ENCODE measurements at regions not wholly inside any gene's neighbourhood (a gene's known extent, or its start where the extent isn't known, plus 50 kb on each side); places are given as distances from the start of the nearest gene placed in this dataset.

GRCh38 chr3:124447845-124448244 is 282.4 kb upstream of the UMPS start:
- no peak for TF ChIP-seq GABPA (IDR thresholded peaks at IDR 0.05; ENCODE audit: low read depth)
- TF ChIP-seq CTCF (IDR thresholded peaks at IDR 0.05; ENCODE audit: insufficient read depth, low read length): no peak
